IMR-90 (cell line): ENCODE measurements at regions not wholly inside any gene's neighbourhood (a gene's known extent, or its start where the extent isn't known, plus 50 kb on each side); places are given as distances from the start of the nearest gene placed in this dataset.

Source experiments
- ATAC-seq: fragments of 200-7000 bp; cut with Tn5 transposase; 2 replicates; pipeline ENCODE4 v1.9.1; 2020; ENCODE audit warnings: low read depth, mild to moderate bottlenecking, moderate library complexity
- BruUV-seq: library from RNA; stranded (reverse); fragments of 400-500 nt; replicated peaks from 2 replicates; lab custom pipeline; 2021; lab: Mats Ljungman, UMichigan
- CTCF ChIA-PET: fragments of 300-600 bp; formaldehyde crosslinking; extraction: SDS; loops from one replicate; lab custom pipeline; 2021; ENCODE audit warnings: antibody characterized with exemption; lab: Yijun Ruan, JAX
- POLR2A ChIA-PET: fragments of 300-600 bp; sonication (Branson Sonifier 250); formaldehyde crosslinking; loops from one replicate; lab custom pipeline; 2022; ENCODE audit warnings: antibody characterized with exemption; ENCODE audit not compliant: unreplicated experiment; lab: Charles Lee
- DNase-seq: peaks from one replicate; pipeline ENCODE4 v3.0.0; 2013
- H2AFZ ChIP-seq: replicated peaks from 2 replicates; pipeline ENCODE3; 2013; ENCODE audit warnings: low read length, mild to moderate bottlenecking; ENCODE audit not compliant: poor library complexity
- H2AK5ac ChIP-seq: 2 replicates; pipeline ENCODE4 v1.6.1; 2013; ENCODE audit warnings: low read depth, low read length, inconsistent platforms
- H2AK9ac ChIP-seq: replicated peaks from 2 replicates; pipeline ENCODE3; 2013; ENCODE audit warnings: mild to moderate bottlenecking, low read depth, low read length, moderate library complexity; ENCODE audit not compliant: poor library complexity
- H2BK120ac ChIP-seq: 2 replicates; pipeline ENCODE4 v1.6.1; 2013; ENCODE audit warnings: low read depth, low read length, inconsistent platforms
- H2BK15ac ChIP-seq: 3 replicates; pipeline ENCODE4 v1.6.1; 2013; ENCODE audit warnings: low read depth, low read length, inconsistent platforms
- H2BK20ac ChIP-seq: 2 replicates; pipeline ENCODE4 v1.6.1; 2013; ENCODE audit warnings: low read depth, mild to moderate bottlenecking, inconsistent platforms, low read length, moderate library complexity
- H2BK5ac ChIP-seq: 2 replicates; pipeline ENCODE4 v1.6.1; 2013; ENCODE audit warnings: mild to moderate bottlenecking, low read depth, low read length, inconsistent platforms; ENCODE audit not compliant: poor library complexity, severe bottlenecking
- H3K14ac ChIP-seq: replicated peaks from 2 replicates; pipeline ENCODE4 v1.6.1; 2013; ENCODE audit warnings: low read depth, low read length, inconsistent platforms
- H3K18ac ChIP-seq: 2 replicates; pipeline ENCODE4 v1.6.1; 2013; ENCODE audit warnings: low read depth, low read length, control low read depth
- H3K23ac ChIP-seq: 2 replicates; pipeline ENCODE4 v1.6.1; 2013; ENCODE audit warnings: low read depth, low read length, inconsistent platforms
- H3K27ac ChIP-seq: 2 replicates; pipeline ENCODE4 v1.5.1; 2013; ENCODE audit warnings: mild to moderate bottlenecking, control low read depth, low read length; ENCODE audit not compliant: insufficient read depth
- H3K27me3 ChIP-seq: 2 replicates; pipeline ENCODE4 v1.6.1; 2013; ENCODE audit warnings: low read length; ENCODE audit not compliant: control insufficient read depth, insufficient read depth
- H3K36me3 ChIP-seq: 2 replicates; pipeline ENCODE4 v1.6.1; 2013; ENCODE audit warnings: low read length, mixed read lengths; ENCODE audit not compliant: control insufficient read depth, insufficient read depth
- H3K4ac ChIP-seq: 2 replicates; pipeline ENCODE4 v1.6.1; 2013; ENCODE audit warnings: low read depth, low read length, inconsistent platforms
- H3K4me1 ChIP-seq: 2 replicates; pipeline ENCODE4 v1.6.1; 2013; ENCODE audit warnings: low read length, mixed read lengths; ENCODE audit not compliant: control insufficient read depth, insufficient read depth
- H3K4me2 ChIP-seq: 2 replicates; pipeline ENCODE4 v1.6.1; 2013; ENCODE audit warnings: low read depth, mild to moderate bottlenecking, control low read depth, low read length, moderate library complexity
- H3K4me3 ChIP-seq: 2 replicates; pipeline ENCODE4 v1.5.1; 2013; ENCODE audit warnings: low read depth, mild to moderate bottlenecking, control low read depth, low read length, moderate library complexity; ENCODE audit not compliant: insufficient read depth
- H3K56ac ChIP-seq: 2 replicates; pipeline ENCODE4 v1.6.1; 2013; ENCODE audit warnings: low read length, inconsistent platforms; ENCODE audit not compliant: insufficient read depth; ENCODE audit errors: extremely low read depth
- H3K79me1 ChIP-seq, 2 experiments: 2 replicates each; pipeline ENCODE4 v1.6.1; 2013; ENCODE audit warnings: low read length in 2 of 2, inconsistent platforms in 1 of 2, low read depth in 1 of 2
- H3K9ac ChIP-seq: 2 replicates; pipeline ENCODE4 v1.6.1; 2013; ENCODE audit warnings: low read depth, low read length, control low read depth
- H3K9me1 ChIP-seq: 2 replicates; pipeline ENCODE4 v1.6.1; 2013; ENCODE audit warnings: low read length, inconsistent platforms; ENCODE audit not compliant: insufficient read depth
- H3K9me3 ChIP-seq: 2 replicates; pipeline ENCODE4 v1.6.1; 2013; ENCODE audit warnings: low read length; ENCODE audit not compliant: control insufficient read depth, insufficient read depth
- H4K20me1 ChIP-seq: 2 replicates; pipeline ENCODE4 v1.6.1; 2013; ENCODE audit warnings: low read length, inconsistent platforms; ENCODE audit not compliant: insufficient read depth
- H4K5ac ChIP-seq: 2 replicates; pipeline ENCODE4 v1.6.1; 2013; ENCODE audit warnings: mild to moderate bottlenecking, low read depth, low read length, control low read depth
- H4K8ac ChIP-seq, 2 experiments: 2 replicates each; pipeline ENCODE4 v1.6.1; 2013; ENCODE audit warnings: low read depth in 2 of 2, low read length in 2 of 2, control low read depth in 1 of 2, inconsistent platforms in 1 of 2
- H4K91ac ChIP-seq: 2 replicates; pipeline ENCODE4 v1.6.1; 2013; ENCODE audit warnings: low read depth, low read length, inconsistent platforms; ENCODE audit not compliant: insufficient read depth
- CHD1 ChIP-seq: IDR thresholded peaks from 2 replicates; pipeline ENCODE4 v1.6.1; 2012; ENCODE audit warnings: low read depth, low read length, improper control_type of control experiment
- WGBS, 2 experiments: methylation state at CpG; one replicate each; pipeline versions ENCODE4 v1.1.5 to v1.1.7; 2013; ENCODE audit warnings: missing lambda C conversion rate in 2 of 2; ENCODE audit not compliant: insufficient read length in 1 of 2; ENCODE audit errors: extremely low coverage in 2 of 2; 5-methylcytosine and 5-hydroxymethylcytosine counted together
- dilution Hi-C: fragments of 300-500 bp; cut with HindIII; formaldehyde crosslinking; loops from one replicate; pipeline ENCODE4 v1.14.3; 2018; ENCODE audit warnings: low sequenced_read_pairs; ENCODE audit not compliant: unreplicated experiment
- in situ Hi-C: fragments of 300-500 bp; cut with MboI; formaldehyde crosslinking; loops from 3 replicates; pipeline ENCODE4 v1.14.3; 2019; ENCODE audit warnings: low sequenced_read_pairs, inconsistent platforms, mixed read lengths
- intact Hi-C: fragments of 100-400 bp; cut with micrococcal nuclease; formaldehyde crosslinking; loops from 2 replicates; pipeline ENCODE4 v1.10.0; 2022

GRCh38 chr12:90407841-90408240 is 547.1 kb downstream of the CCER1 start:
- H2AK9ac ChIP-seq = no peak overlapping the region
- H3K4ac ChIP-seq = no peak overlapping the region
- H3K14ac ChIP-seq = no peak overlapping the region
- ChIA-PET CTCF (no interaction called here), POLR2A (no interaction called here)
- no peak overlapping the region for H3K27ac ChIP-seq
- no peak overlapping the region for H3K4me3 ChIP-seq
- no peaks in the 10 kb centered on the region for H4K20me1 ChIP-seq
- no peak overlapping the region for H2BK120ac ChIP-seq
- H3K36me3 ChIP-seq = no peaks in the 10 kb centered on the region
- no CpG with 5 or more reads among the region's 2 CpGs for WGBS, 2 experiments
- no peaks in the 10 kb centered on the region for H3K79me1 ChIP-seq
- no peaks in the 10 kb centered on the region for H3K9me3 ChIP-seq
- no peak overlapping the region for H3K23ac ChIP-seq
- no peak overlapping the region for H3K56ac ChIP-seq
- dilution Hi-C loops = no loop called here
- ATAC-seq = no peak
- H4K91ac ChIP-seq = no peak overlapping the region
- no TSS peak for BruUV-seq
- no peaks in the 10 kb centered on the region for H3K4me1 ChIP-seq
- no peak overlapping the region for H2AK5ac ChIP-seq
- H2BK5ac ChIP-seq = no peak overlapping the region
- H4K5ac ChIP-seq = no peak overlapping the region
- H3K27me3 ChIP-seq = no peaks in the 10 kb centered on the region
- DNase-seq = no peak
- no peak for TF ChIP-seq CHD1
- H2BK15ac ChIP-seq = no peak overlapping the region
- no peak overlapping the region for H4K8ac ChIP-seq
- no peak overlapping the region for H3K4me2 ChIP-seq
- H3K9me1 ChIP-seq = no peaks in the 10 kb centered on the region
- in situ Hi-C loops = no loop called here
- no peak overlapping the region for H2BK20ac ChIP-seq
- H2AFZ ChIP-seq = no peak overlapping the region
- H3K9ac ChIP-seq = no peak overlapping the region
- H3K18ac ChIP-seq = no peak overlapping the region
- intact Hi-C loops = no loop called here
